ENCODE measurements at regions not wholly inside any gene's neighbourhood (a gene's known extent, or its start where the extent isn't known, plus 50 kb on each side); places are given as distances from the start of the nearest gene placed in this dataset.

GRCh38 chr2:8215159-8215863 lies 466.5 kb upstream of the ID2 start:
- FAIRE-seq (no peak), DNase-seq (no peak), ATAC-seq (no peak)
- Histone ChIP-seq H3K27ac (no peak overlapping the region), H3K9me3 (no peaks in the 10 kb centered on the region), H3K27me3 (no peaks in the 10 kb centered on the region), H3K4me1 (no peaks in the 10 kb centered on the region), H3K4me3 (no peak overlapping the region), H3K36me3 (no peaks in the 10 kb centered on the region)
- no peak for TF ChIP-seq CTCF (IDR thresholded peaks at IDR 0.05)
- intact Hi-C loops (cut with DNase I) = no loop called here
- WGBS, 2 donors = 75 to 81% methylated on average over 5 of the region's 5 CpGs

- ATAC-seq (no peak), FAIRE-seq (no peak), DNase-seq (no peak)
- intact Hi-C loops (cut with DNase I) = no loop called here
- no peaks in the 10 kb centered on the region for H3K36me3 ChIP-seq
- no peak overlapping the region for H3K4me3 ChIP-seq
- WGBS, 2 donors = 74 to 78% methylated on average over 6 of the region's 6 CpGs
- H3K27ac ChIP-seq = no peak overlapping the region
- H3K9me3 ChIP-seq = no peaks in the 10 kb centered on the region
- no peaks in the 10 kb centered on the region for H3K4me1 ChIP-seq
- no peak for TF ChIP-seq CTCF (IDR thresholded peaks at IDR 0.05)
- no peaks in the 10 kb centered on the region for H3K27me3 ChIP-seq
These were observed 465.9 kb upstream of the ID2 start for GRCh38 chr2:8215982-8216381.

GRCh38 chr2:8216397-8216796 lies 465.5 kb upstream of the ID2 start:
- no peak for TF ChIP-seq CTCF (IDR thresholded peaks at IDR 0.05)
- Histone ChIP-seq H3K27me3 (no peaks in the 10 kb centered on the region), H3K9me3 (no peaks in the 10 kb centered on the region), H3K4me1 (no peaks in the 10 kb centered on the region), H3K4me3 (no peak overlapping the region), H3K36me3 (no peaks in the 10 kb centered on the region), H3K27ac (no peak overlapping the region)
- no peak for DNase-seq
- intact Hi-C loops (cut with DNase I) = no loop called here
- no peak for ATAC-seq
- 63 to 73% methylated on average over 1 of the region's 1 CpG for WGBS, 2 donors
- no peak for FAIRE-seq

GRCh38 chr2:8217468-8218030 lies 464.3 kb upstream of the ID2 start:
- intact Hi-C loops (cut with DNase I) = no loop called here
- no peak for FAIRE-seq
- Histone ChIP-seq H3K27me3 (no peaks in the 10 kb centered on the region), H3K36me3 (no peaks in the 10 kb centered on the region), H3K4me3 (no peak overlapping the region), H3K9me3 (no peaks in the 10 kb centered on the region), H3K27ac (no peak overlapping the region), H3K4me1 (no peaks in the 10 kb centered on the region)
- WGBS, 2 donors = 72 to 81% methylated on average over 9 of the region's 9 CpGs
- no peak for DNase-seq
- no peak for ATAC-seq
- TF ChIP-seq CTCF (IDR thresholded peaks at IDR 0.05) = no peak

GRCh38 chr2:8219096-8219495 lies 462.8 kb upstream of the ID2 start:
- WGBS, 2 donors = 89 to 90% methylated on average over 8 of the region's 8 CpGs
- ATAC-seq (no peak), FAIRE-seq (no peak), DNase-seq (no peak)
- no peak overlapping the region for H3K4me3 ChIP-seq
- intact Hi-C loops (cut with DNase I) = no loop called here
- H3K9me3 ChIP-seq = no peaks in the 10 kb centered on the region
- H3K27me3 ChIP-seq = no peaks in the 10 kb centered on the region
- H3K27ac ChIP-seq = no peak overlapping the region
- H3K36me3 ChIP-seq = no peaks in the 10 kb centered on the region
- no peak for TF ChIP-seq CTCF (IDR thresholded peaks at IDR 0.05)
- H3K4me1 ChIP-seq = no peaks in the 10 kb centered on the region
